Transverse colon (tissue), 4 donors: ENCODE measurements at regions not wholly inside any gene's neighbourhood (a gene's known extent, or its start where the extent isn't known, plus 50 kb on each side); places are given as distances from the start of the nearest gene placed in this dataset.

Experiments used
- POLR2AphosphoS5 ChIP-seq, 3 donors: sonication (generic); formaldehyde crosslinking; IDR thresholded peaks; one replicate each; pipeline ENCODE4 v1.6.1; 2016; ENCODE audit warnings: antibody characterized with exemption in 3 of 3
- TF ChIP-seq, protein P1 (sequence below), 5 experiments: fragments of 200-600 bp in 3 of 5; fragments of 450-650 bp in 2 of 5; sonication (generic) in 3 of 5; IDR thresholded peaks; 1 replicate in 2 of 5; 2 replicates in 3 of 5; pipeline ENCODE4 v1.5.1; 2016 to 2017; ENCODE audit warnings: antibody characterized with exemption in 5 of 5, inconsistent platforms in 3 of 5, mild to moderate bottlenecking in 2 of 5, moderate library complexity in 1 of 5

DNA sequence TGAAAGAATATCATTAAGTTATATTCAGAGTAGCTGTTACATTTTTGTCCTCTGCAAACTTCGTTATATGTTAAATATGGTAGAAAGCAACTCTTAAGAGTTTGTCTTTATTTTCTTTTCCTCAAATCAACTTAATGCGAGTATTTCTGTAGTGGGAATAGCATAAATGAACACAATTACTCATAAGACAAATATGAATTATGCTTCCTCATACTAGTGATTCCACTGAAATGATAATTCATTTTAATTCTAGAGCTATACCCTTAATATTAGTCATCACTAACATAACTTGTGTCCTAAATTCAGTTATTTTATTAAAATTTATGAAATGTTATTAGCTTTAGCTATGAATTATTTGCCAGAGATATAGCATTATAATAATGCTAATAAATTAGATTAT is 820.6 kb upstream of the KCND2 start:
- TF ChIP-seq POLR2AphosphoS5 (IDR thresholded peaks at IDR 0.05): no peak
- TF ChIP-seq, protein P1, sequence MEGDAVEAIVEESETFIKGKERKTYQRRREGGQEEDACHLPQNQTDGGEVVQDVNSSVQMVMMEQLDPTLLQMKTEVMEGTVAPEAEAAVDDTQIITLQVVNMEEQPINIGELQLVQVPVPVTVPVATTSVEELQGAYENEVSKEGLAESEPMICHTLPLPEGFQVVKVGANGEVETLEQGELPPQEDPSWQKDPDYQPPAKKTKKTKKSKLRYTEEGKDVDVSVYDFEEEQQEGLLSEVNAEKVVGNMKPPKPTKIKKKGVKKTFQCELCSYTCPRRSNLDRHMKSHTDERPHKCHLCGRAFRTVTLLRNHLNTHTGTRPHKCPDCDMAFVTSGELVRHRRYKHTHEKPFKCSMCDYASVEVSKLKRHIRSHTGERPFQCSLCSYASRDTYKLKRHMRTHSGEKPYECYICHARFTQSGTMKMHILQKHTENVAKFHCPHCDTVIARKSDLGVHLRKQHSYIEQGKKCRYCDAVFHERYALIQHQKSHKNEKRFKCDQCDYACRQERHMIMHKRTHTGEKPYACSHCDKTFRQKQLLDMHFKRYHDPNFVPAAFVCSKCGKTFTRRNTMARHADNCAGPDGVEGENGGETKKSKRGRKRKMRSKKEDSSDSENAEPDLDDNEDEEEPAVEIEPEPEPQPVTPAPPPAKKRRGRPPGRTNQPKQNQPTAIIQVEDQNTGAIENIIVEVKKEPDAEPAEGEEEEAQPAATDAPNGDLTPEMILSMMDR (IDR thresholded peaks at IDR 0.05): no peak
